Erythroblast (primary cell): ENCODE measurements at regions not wholly inside any gene's neighbourhood (a gene's known extent, or its start where the extent isn't known, plus 50 kb on each side); places are given as distances from the start of the nearest gene placed in this dataset.

Source experiments
- GATA1 ChIP-seq: IDR thresholded peaks from 2 replicates; pipeline ENCODE4 v1.6.1; 2011; ENCODE audit warnings: low read depth, mild to moderate bottlenecking, control low read depth, low read length, moderate library complexity
- POLR2A ChIP-seq: IDR thresholded peaks from 2 replicates; pipeline ENCODE4 v1.6.1; 2011; ENCODE audit warnings: mild to moderate bottlenecking, low read length

- TF ChIP-seq POLR2A: no peak
- no peak for TF ChIP-seq GATA1
Measured at GRCh38 chr1:219503604-219504003, 109.3 kb downstream of the ZC3H11B start.
